ENCODE measurements at regions not wholly inside any gene's neighbourhood (a gene's known extent, or its start where the extent isn't known, plus 50 kb on each side); places are given as distances from the start of the nearest gene placed in this dataset.
A peak's percentile ranks its signal among the peaks of the same experiment; 100 is the strongest.
"Not testable (repeated sequence)": the region's sequence is repeated elsewhere in the genome, so short reads cannot be mapped to it uniquely, and the experiment has no call there.

GRCh38 chr2:150276737-150277136 is 210.7 kb downstream of the RND3 start:
- DNase-seq (ENCODE audit: low read depth, low spot score) = no peak
- no peak overlapping the region for H3K27ac ChIP-seq

- peak; percentile 89 for DNase-seq (ENCODE audit: low read depth, low spot score)
- peak overlapping the region; percentile 75 for H3K27ac ChIP-seq
These were observed 213.4 kb downstream of the RND3 start for GRCh38 chr2:150274108-150274507.

DNA sequence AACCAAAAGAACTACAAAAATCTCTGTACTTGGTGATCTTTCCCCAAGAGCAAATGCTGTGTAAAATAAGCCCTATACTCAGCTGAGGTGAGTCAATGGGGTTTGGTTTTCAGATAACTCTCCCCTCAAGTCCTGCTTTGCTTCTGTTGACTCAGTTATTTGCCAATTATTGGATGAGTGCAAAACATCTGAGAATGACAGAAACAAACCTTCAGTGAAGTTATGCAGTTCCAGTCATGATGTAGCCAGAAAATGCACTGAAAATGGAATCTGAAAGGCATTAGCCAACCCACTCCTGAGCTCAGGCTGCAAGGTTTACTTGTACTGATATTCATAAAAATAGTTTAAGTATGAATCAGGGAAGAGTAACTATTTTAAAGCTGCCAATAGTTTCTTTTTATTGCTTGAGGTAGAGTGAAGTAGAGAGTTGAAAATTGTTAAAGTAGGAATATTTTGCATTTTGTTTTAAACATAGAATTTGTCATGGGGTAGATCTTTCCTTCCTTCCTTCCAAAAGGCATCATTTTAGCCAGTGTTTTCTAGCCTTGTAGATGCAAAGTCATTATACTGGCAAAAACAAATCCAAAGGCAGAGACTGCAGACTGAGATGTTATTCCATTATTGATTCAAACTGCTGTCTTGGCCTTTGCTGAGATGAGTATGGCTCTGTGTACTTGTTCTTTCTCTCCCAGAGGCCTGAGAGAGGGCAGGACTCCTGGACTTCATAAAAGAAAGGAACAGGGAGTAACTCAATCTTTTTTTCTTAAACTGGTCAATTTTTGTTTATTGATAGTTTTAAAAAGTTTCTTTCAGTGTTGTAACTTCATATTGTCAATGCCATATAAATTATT is 215.3 kb downstream of the RND3 start:
- peak; percentile 88 for DNase-seq (ENCODE audit: low read depth, low spot score)
- H3K27ac ChIP-seq = peak overlapping the region; percentile 75

- DNase-seq (ENCODE audit: low read depth, low spot score) = peak; percentile 55
- H3K27ac ChIP-seq = peak overlapping the region; percentile 56
These were observed 219.6 kb downstream of the RND3 start for GRCh38 chr2:150267651-150268415.

- DNase-seq (ENCODE audit: low read depth, low spot score) = no peak
- H3K27ac ChIP-seq = no peak overlapping the region
These were observed 220.5 kb downstream of the RND3 start for GRCh38 chr2:150266931-150267330.

DNA sequence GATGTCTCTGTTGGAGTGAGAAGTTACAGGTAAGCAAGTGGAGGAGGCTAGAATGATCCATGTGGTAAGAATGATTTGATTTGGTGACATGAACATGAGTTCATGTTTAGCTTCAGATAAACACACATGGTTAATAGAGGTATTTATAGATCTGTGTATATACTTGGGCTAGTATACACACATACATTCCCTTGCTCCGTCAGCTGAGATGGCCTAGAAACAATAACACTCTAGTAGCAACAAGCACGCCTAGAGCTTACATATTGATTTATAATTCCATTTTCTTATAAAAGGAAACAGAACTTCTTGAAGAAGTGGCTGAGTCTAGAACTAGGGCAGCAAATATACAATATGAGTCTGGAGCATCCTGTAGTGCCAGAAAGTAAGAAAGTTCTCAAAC is 223.0 kb downstream of the RND3 start:
- no peak overlapping the region for H3K27ac ChIP-seq
- no peak for DNase-seq (ENCODE audit: low read depth, low spot score)

DNA sequence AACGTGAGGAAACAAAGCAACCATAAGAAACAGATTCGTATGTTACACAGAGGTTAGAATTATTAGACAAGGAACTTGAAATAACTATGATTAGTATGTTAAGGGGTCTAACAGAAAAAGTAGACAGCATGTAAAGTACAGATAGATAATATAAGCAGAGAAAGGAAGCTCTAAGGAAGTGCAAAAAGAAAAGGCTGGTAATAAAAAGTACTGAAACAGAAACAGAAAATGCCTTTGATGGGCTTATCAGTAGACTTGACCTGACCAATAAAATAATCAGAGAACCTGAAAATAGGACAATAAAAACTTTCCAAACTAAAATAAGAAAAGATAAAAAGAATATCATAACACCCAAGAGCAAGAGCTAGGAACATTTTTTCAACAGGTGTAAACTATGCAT is 225.8 kb downstream of the RND3 start:
- DNase-seq (ENCODE audit: low read depth, low spot score) = no peak

DNA sequence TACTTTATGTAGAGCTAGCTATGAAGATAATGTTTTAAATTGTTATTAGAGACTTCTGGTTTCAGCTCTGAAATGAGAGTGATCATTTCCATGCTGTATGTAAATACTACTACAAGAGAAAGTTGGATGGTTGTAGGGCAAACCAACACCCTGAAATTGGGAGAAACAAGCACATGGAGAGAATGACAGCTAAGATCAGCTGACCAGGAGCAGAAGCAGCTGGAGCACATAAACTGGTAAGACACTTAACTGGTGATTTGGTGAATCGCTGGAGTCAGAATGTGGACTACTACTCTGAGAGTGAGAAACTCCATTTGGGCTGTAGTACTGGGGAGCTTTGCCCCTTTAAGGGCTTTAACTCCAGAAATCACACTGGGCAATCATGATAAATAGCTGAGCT is 226.8 kb downstream of the RND3 start:
- DNase-seq (ENCODE audit: low read depth, low spot score) = no peak
- no peak overlapping the region for H3K27ac ChIP-seq

More for the DNA sequence above, 225.8 kb downstream of the RND3 start:
- H3K27ac ChIP-seq = no peak overlapping the region

DNA sequence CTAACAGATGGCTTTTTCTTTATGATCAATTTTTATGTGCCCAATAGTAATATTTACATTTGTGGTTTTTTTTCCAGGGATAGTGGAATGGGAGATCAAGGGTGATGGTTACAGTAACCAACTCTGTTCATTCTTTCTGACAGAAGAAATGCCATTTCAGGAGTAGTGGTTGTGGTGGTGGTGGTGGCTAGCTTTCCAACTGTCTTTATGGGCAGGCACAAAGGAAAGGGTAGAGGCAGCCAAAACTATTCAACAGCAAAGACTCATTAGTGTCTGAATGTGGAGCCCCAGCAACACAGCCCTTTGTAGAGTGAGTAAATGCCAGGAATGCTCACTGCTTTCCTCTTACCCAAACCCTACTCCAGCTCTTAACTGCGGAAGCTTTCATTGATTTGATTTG is 227.7 kb downstream of the RND3 start:
- H3K27ac ChIP-seq = no peak overlapping the region
- DNase-seq (ENCODE audit: low read depth, low spot score) = no peak

- no peak for DNase-seq (ENCODE audit: low read depth, low spot score)
- H3K27ac ChIP-seq = no peak overlapping the region
These were observed 228.6 kb downstream of the RND3 start for GRCh38 chr2:150258781-150259307.

DNA sequence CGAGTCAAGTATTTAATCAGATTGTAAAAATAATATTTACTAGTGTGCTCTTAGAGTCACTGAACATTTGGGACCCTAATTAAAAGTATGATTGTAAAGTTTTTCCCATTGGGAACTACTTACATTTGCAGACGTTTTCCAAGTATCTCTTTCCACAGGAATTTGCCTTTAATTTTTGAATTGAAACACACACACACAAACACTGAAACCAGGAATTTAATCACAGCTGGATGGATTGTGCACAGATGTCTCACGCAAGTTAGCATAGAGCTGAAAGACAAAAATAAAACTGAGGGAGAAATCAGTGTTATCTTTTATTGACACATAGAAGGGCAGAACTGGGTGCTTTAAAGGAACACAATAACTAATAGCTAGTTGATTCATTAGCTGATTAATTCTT is 230.7 kb downstream of the RND3 start:
- DNase-seq (ENCODE audit: low read depth, low spot score) = no peak

GRCh38 chr2:150255528-150255927 is 231.9 kb downstream of the RND3 start:
- DNase-seq (ENCODE audit: low read depth, low spot score) = no peak
- no peak overlapping the region for H3K27ac ChIP-seq

More for the DNA sequence above, 230.7 kb downstream of the RND3 start:
- H3K27ac ChIP-seq = no peak overlapping the region

GRCh38 chr2:150249735-150250134 is 237.7 kb downstream of the RND3 start:
- not testable (repeated sequence) for DNase-seq (ENCODE audit: low read depth, low spot score); H3K27ac ChIP-seq

GRCh38 chr2:150247481-150247880 is 240.0 kb downstream of the RND3 start:
- no peak for DNase-seq (ENCODE audit: low read depth, low spot score)
- no peak overlapping the region for H3K27ac ChIP-seq

DNA sequence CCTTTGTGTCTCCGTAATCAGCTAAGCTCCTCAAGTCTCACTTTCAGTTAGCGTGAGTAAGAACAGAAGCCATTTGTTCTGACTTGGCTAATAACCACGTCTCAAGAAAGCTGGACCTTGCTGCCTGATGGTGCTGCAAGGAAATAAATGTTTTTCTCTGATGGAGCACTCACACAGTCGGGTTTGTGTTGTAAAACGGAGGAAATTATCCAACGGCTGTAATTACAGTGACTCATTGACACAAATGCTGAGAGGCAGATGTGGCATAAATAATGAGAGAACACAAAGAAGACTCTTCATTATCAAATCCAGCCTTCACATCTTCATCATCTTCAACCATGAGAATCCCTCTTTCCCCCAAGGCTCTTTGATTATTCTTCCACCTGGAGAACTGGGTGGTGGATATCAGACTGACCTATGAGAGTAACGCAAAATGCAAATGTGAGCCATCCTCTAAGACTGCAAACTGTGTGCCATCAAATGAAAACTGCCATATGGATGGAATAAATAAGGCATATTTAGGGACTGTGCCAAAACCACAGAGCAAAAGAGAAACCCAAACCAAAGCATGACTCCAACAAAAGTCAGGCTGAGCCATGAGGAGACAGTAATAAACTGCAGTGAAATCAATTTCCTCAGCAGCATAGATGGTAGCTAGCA is 252.6 kb downstream of the RND3 start:
- DNase-seq (ENCODE audit: low read depth, low spot score) = no peak
- H3K27ac ChIP-seq = no peak overlapping the region

GRCh38 chr2:150232871-150233270 is 254.6 kb downstream of the RND3 start:
- DNase-seq (ENCODE audit: low read depth, low spot score) = no peak
- no peak overlapping the region for H3K27ac ChIP-seq

DNA sequence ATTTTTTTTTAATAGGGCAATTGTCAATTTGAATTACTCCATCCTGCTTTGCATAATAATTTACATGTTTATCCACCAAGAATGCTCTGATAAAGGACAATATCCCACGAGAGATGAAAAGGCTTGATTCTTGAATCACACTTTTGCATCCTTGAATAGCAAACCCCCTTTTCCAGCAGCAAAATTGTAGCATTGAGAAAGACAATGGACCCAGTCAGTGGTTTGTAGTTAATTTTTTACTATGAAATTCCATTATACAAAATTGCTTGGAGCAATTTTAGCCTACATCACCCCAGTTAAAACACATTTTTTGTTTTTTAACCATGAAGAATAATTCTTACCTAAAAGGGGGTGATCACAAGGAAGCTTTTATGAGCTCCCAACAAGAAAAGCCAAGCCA is 255.1 kb downstream of the RND3 start:
- no peak overlapping the region for H3K27ac ChIP-seq
- DNase-seq (ENCODE audit: low read depth, low spot score) = no peak

DNA sequence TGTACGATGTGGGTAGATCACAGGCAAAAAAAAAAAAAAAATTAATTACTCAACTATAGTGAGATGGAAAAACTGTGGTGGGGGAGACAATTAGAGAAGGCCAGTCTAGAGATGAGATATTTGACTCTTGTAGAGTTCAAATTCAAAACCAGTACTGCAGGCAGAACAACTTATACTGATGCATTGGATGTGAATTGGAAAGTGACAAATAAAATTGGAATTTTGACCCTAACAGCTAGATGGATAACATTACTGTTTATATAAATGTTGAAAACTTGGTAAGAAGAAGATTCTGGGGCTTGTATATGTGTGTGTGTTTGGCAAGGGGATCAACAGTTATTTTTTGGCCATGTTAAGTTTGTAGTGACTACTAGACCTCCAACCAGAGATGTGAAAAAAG is 256.9 kb downstream of the RND3 start:
- DNase-seq (ENCODE audit: low read depth, low spot score) = no peak
- no peak overlapping the region for H3K27ac ChIP-seq

DNA sequence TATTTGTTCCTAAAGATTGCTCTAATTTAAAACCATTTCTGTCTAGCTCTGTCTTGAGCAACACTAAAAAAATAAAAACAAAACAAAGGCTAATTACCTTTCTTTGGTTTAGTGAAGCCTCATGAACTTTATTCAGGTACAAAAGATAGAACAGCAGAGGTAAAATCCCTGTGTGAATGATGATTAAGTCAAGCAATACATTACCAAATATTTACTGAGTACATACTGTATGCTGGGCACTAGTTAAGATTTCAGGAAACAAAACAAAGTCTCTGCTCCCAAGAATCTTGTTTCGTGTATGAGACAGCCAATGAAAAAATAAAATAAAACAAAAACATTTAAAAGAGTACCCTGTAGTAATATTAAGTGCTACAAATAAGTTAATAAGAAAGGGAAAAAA is 257.5 kb downstream of the RND3 start:
- H3K27ac ChIP-seq = no peak overlapping the region
- DNase-seq (ENCODE audit: low read depth, low spot score) = no peak

GRCh38 chr2:150228936-150229335 is 258.5 kb downstream of the RND3 start:
- H3K27ac ChIP-seq = no peak overlapping the region
- DNase-seq (ENCODE audit: low read depth, low spot score) = no peak

DNA sequence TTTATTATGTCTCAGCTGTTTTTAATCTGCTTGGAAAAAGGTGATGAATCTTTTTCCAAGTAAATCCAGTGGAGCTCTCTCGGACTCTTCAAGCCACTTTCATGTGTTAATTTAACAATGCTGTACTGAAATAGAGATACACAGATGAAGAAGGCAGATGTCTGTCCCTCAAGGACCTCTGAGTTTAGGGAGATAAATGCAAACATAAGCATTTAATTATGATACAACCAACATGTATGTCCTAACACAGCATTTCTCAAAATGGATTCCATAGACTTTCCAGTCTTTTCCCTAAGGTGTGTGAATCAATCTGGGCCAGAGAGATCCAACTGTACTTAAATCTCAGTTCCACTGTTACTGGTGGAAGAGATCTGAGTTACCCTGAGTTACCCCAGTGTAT is 262.4 kb downstream of the RND3 start:
- H3K27ac ChIP-seq = no peak overlapping the region
- no peak for DNase-seq (ENCODE audit: low read depth, low spot score)

All from epithelial cell of prostate (primary cell).